Endothelial cell of umbilical vein (primary cell): ENCODE measurements at regions not wholly inside any gene's neighbourhood (a gene's known extent, or its start where the extent isn't known, plus 50 kb on each side); places are given as distances from the start of the nearest gene placed in this dataset.

Experiments used
- BruUV-seq: library from RNA; stranded (reverse); fragments of 400-500 nt; replicated peaks from 2 replicates; lab custom pipeline; 2021; lab: Mats Ljungman, UMichigan
- CTCF ChIA-PET: fragments of 300-600, 350-600 bp; sonication (Branson Sonifier 250); formaldehyde crosslinking; loops from one replicate; lab custom pipeline; 2021; ENCODE audit warnings: antibody characterized with exemption, inconsistent platforms; lab: Charles Lee
- POLR2A ChIA-PET: fragments of 300-600, 350-600 bp; sonication (Branson Sonifier 250); formaldehyde crosslinking; loops from one replicate; lab custom pipeline; 2021; ENCODE audit warnings: antibody characterized with exemption, inconsistent platforms; lab: Charles Lee
- DNase-seq: peaks from one replicate; pipeline ENCODE4 v3.0.0-alpha.2; 2011; ENCODE audit warnings: low read depth, low spot score
- FAIRE-seq: peaks from 2 replicates; lab custom pipeline; 2011; peaks lifted over from hg19 to GRCh38; lab: Jason Lieb, UNC
- H2AFZ ChIP-seq: 2 replicates; pipeline ENCODE4 v1.6.0; 2012; ENCODE audit warnings: low read depth, low read length, control low read depth, inconsistent platforms
- H3K27ac ChIP-seq: 2 replicates; pipeline ENCODE4 v1.5.1; 2011; ENCODE audit warnings: low read depth, mild to moderate bottlenecking, control low read depth, low read length, moderate library complexity; ENCODE audit not compliant: insufficient read depth
- H3K27me3 ChIP-seq, 2 experiments: 2 replicates each; pipeline versions ENCODE4 v1.6.0 to v1.6.1; 2011; ENCODE audit warnings: low read length in 2 of 2, mixed read lengths in 1 of 2; ENCODE audit not compliant: control insufficient read depth in 2 of 2, insufficient read depth in 2 of 2
- H3K36me3 ChIP-seq, 2 experiments: 2 replicates in 1 of 2; 3 replicates in 1 of 2; pipeline ENCODE4 v1.5.1; 2011; ENCODE audit warnings: low read length in 2 of 2, mild to moderate bottlenecking in 1 of 2, moderate library complexity in 1 of 2; ENCODE audit not compliant: control insufficient read depth in 2 of 2, insufficient read depth in 2 of 2; ENCODE audit errors: extremely low read depth in 1 of 2
- H3K4me1 ChIP-seq: 3 replicates; pipeline ENCODE4 v1.5.1; 2011; ENCODE audit warnings: mild to moderate bottlenecking, low read length; ENCODE audit not compliant: control insufficient read depth, insufficient read depth; ENCODE audit errors: extremely low read depth
- H3K4me2 ChIP-seq: 2 replicates; pipeline ENCODE4 v1.6.1; 2011; ENCODE audit warnings: low read length, control low read depth, mixed read lengths; ENCODE audit not compliant: insufficient read depth
- H3K4me3 ChIP-seq, 3 experiments: fragments of 200-600 bp in 1 of 3; sonication (generic), shearing (Covaris generic) in 1 of 3; replicated peaks in 1 of 3; 2 replicates each; pipeline ENCODE4 v1.5.1; 2011 to 2016; ENCODE audit warnings: control low read depth in 3 of 3, low read length in 3 of 3, mild to moderate bottlenecking in 2 of 3, inconsistent platforms in 1 of 3, low read depth in 1 of 3, moderate library complexity in 1 of 3; ENCODE audit not compliant: insufficient read depth in 1 of 3
- H3K79me2 ChIP-seq: 2 replicates; pipeline ENCODE4 v1.6.0; 2012; ENCODE audit warnings: low read length, inconsistent platforms; ENCODE audit not compliant: control insufficient read depth, insufficient read depth
- H3K9ac ChIP-seq: replicated peaks from 2 replicates; pipeline ENCODE3; 2011; ENCODE audit warnings: low read length, control low read depth; ENCODE audit not compliant: insufficient read depth; ENCODE audit errors: extremely low read depth
- H3K9me1 ChIP-seq: replicated peaks from 3 replicates; pipeline ENCODE4 v1.6.0; 2011; ENCODE audit warnings: mild to moderate bottlenecking, low read length; ENCODE audit not compliant: control insufficient read depth, insufficient read depth; ENCODE audit errors: extremely low read depth
- H3K9me3 ChIP-seq: replicated peaks from 2 replicates; pipeline ENCODE4 v1.5.1; 2012; ENCODE audit warnings: low read length, inconsistent platforms; ENCODE audit not compliant: control insufficient read depth, insufficient read depth
- H4K20me1 ChIP-seq: replicated peaks from 2 replicates; pipeline ENCODE3; 2011; ENCODE audit warnings: mild to moderate bottlenecking, low read length; ENCODE audit not compliant: control insufficient read depth, insufficient read depth; ENCODE audit errors: extremely low read depth
- CTCF ChIP-seq, 2 donors: IDR thresholded peaks; 1 replicate in 1 of 2; 2 replicates in 1 of 2; pipeline ENCODE4 v1.5.1; 2011; ENCODE audit warnings: low read length in 2 of 2, mild to moderate bottlenecking in 2 of 2, moderate library complexity in 2 of 2, control low read depth in 1 of 2, inconsistent platforms in 1 of 2, low read depth in 1 of 2; ENCODE audit not compliant: insufficient read depth in 1 of 2; ENCODE audit errors: extremely low read depth in 1 of 2
- EZH2 ChIP-seq: IDR thresholded peaks from 2 replicates; pipeline ENCODE4 v1.6.1; 2012; ENCODE audit warnings: borderline replicate concordance, low read depth, mild to moderate bottlenecking, moderate library complexity, low read length, inconsistent platforms; ENCODE audit not compliant: severe bottlenecking
- FOS ChIP-seq: IDR thresholded peaks from 2 replicates; pipeline ENCODE4 v1.6.1; 2011; ENCODE audit warnings: mild to moderate bottlenecking, low read length, moderate library complexity, borderline replicate concordance; ENCODE audit not compliant: insufficient read depth
- GATA2 ChIP-seq: IDR thresholded peaks from 2 replicates; pipeline ENCODE4 v1.7.0; 2011; ENCODE audit warnings: low read depth, mild to moderate bottlenecking, moderate library complexity, mixed read lengths, low read length; ENCODE audit not compliant: insufficient read length, insufficient read depth
- JUN ChIP-seq: IDR thresholded peaks from 2 replicates; pipeline ENCODE4 v1.6.1; 2011; ENCODE audit warnings: borderline replicate concordance, low read depth; ENCODE audit not compliant: insufficient read length, insufficient read depth
- MYC ChIP-seq: IDR thresholded peaks from one replicate; pipeline ENCODE4 v1.6.1; 2011; ENCODE audit warnings: mild to moderate bottlenecking, low read depth, low read length
- POLR2A ChIP-seq: IDR thresholded peaks from 2 replicates; pipeline ENCODE4 v1.6.1; 2012; ENCODE audit warnings: low read depth, mild to moderate bottlenecking, control low read depth, low read length
- POLR2AphosphoS5 ChIP-seq: IDR thresholded peaks from 2 replicates; pipeline ENCODE4 v1.6.1; 2012; ENCODE audit warnings: low read depth, mild to moderate bottlenecking, control low read depth, low read length, moderate library complexity; ENCODE audit not compliant: insufficient read depth
- dilution Hi-C: fragments of 300-500 bp; cut with MboI; formaldehyde crosslinking; loops from one replicate; pipeline ENCODE4 v1.15.0; 2019; ENCODE audit warnings: low sequenced_read_pairs; ENCODE audit not compliant: extremely low pct_ligation_motif_present
- intact Hi-C: fragments of 100-400 bp; cut with micrococcal nuclease; formaldehyde crosslinking; loops from one replicate; pipeline ENCODE4 v1.10.0; 2022
- TF ChIP-seq, protein P1 (sequence below): IDR thresholded peaks from 2 replicates; pipeline ENCODE4 v1.6.1; 2011; ENCODE audit not compliant: insufficient read depth, insufficient read length

GRCh38 chr1:239947801-239948200 is 143.9 kb upstream of the FMN2 start:
- H3K4me2 ChIP-seq = no peak overlapping the region
- H3K36me3 ChIP-seq = no peaks in the 10 kb centered on the region
- no peak overlapping the region for H3K4me3 ChIP-seq
- ChIA-PET POLR2A (no interaction called here), CTCF (no interaction called here)
- H3K9me3 ChIP-seq = no peaks in the 10 kb centered on the region
- H3K9me1 ChIP-seq = no peaks in the 10 kb centered on the region
- no peaks in the 10 kb centered on the region for H3K79me2 ChIP-seq
- TF ChIP-seq POLR2A (no peak), MYC (no peak), POLR2AphosphoS5 (no peak), CTCF (IDR thresholded peaks at IDR 0.05; ENCODE audit: extremely low read depth in 1 of 2, insufficient read depth in 1 of 2, low read depth in 1 of 2, low read length in 2 of 2) (no peak), FOS (no peak), JUN (no peak), EZH2 (no peak), GATA2 (no peak)
- TF ChIP-seq, protein P1, sequence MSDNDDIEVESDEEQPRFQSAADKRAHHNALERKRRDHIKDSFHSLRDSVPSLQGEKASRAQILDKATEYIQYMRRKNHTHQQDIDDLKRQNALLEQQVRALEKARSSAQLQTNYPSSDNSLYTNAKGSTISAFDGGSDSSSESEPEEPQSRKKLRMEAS = no peak
- H3K27me3 ChIP-seq = no peaks in the 10 kb centered on the region
- no peak overlapping the region for H2AFZ ChIP-seq
- no peak for FAIRE-seq
- dilution Hi-C loops = no loop called here
- H3K4me1 ChIP-seq = no peaks in the 10 kb centered on the region
- H3K9ac ChIP-seq = no peak overlapping the region
- intact Hi-C loops = no loop called here
- H4K20me1 ChIP-seq = no peaks in the 10 kb centered on the region
- H3K27ac ChIP-seq = no peak overlapping the region
- no peak for DNase-seq
- BruUV-seq = no TSS peak
